Kidney (tissue), 13 donors: ENCODE measurements at regions not wholly inside any gene's neighbourhood (a gene's known extent, or its start where the extent isn't known, plus 50 kb on each side); places are given as distances from the start of the nearest gene placed in this dataset.

Experiments used
- DNase-seq, 5 donors: peaks; one replicate each; pipeline ENCODE4 v3.0.0-alpha.2; 2013 to 2020
- FAIRE-seq: peaks from 2 replicates; lab custom pipeline; 2012; peaks lifted over from hg19 to GRCh38; lab: Jason Lieb, UNC
- H3K27ac ChIP-seq, 2 donors: one replicate each; pipeline ENCODE4 v1.7.0; 2013; ENCODE audit warnings: low read depth in 2 of 2, low read length in 2 of 2, inconsistent platforms in 1 of 2
- H3K27me3 ChIP-seq: one replicate; pipeline ENCODE4 v1.7.1; 2013; ENCODE audit warnings: low read length, inconsistent platforms; ENCODE audit not compliant: control insufficient read depth, insufficient read depth
- H3K36me3 ChIP-seq, 3 donors: one replicate each; pipeline versions ENCODE4 v1.7.0 to v1.7.1; 2013; ENCODE audit warnings: low read length in 3 of 3, control low read depth in 1 of 3, inconsistent platforms in 1 of 3; ENCODE audit not compliant: insufficient read depth in 3 of 3, control insufficient read depth in 2 of 3
- H3K4me1 ChIP-seq, 3 donors: one replicate each; pipeline versions ENCODE4 v1.7.0 to v1.7.1; 2013; ENCODE audit warnings: low read length in 3 of 3, inconsistent platforms in 1 of 3, low read depth in 1 of 3; ENCODE audit not compliant: control insufficient read depth in 2 of 3, insufficient read depth in 2 of 3
- H3K4me3 ChIP-seq, 3 donors: one replicate each; pipeline versions ENCODE4 v1.7.0 to v1.8.1; 2013; ENCODE audit warnings: low read length in 3 of 3, control low read depth in 1 of 3, inconsistent platforms in 1 of 3
- H3K9ac ChIP-seq, 3 donors: one replicate each; pipeline versions ENCODE4 v1.7.0 to v1.7.1; 2013; ENCODE audit warnings: low read length in 3 of 3, control low read depth in 1 of 3, inconsistent platforms in 1 of 3
- H3K9me3 ChIP-seq, 3 donors: one replicate each; pipeline versions ENCODE4 v1.7.0 to v1.7.1; 2013; ENCODE audit warnings: low read length in 3 of 3, control low read depth in 1 of 3, inconsistent platforms in 1 of 3; ENCODE audit not compliant: control insufficient read depth in 2 of 3, insufficient read depth in 1 of 3
- intact Hi-C: fragments of 100-400 bp; cut with DNase I; formaldehyde crosslinking; loops from one replicate; pipeline ENCODE4 v1.11.1; 2022
- TF ChIP-seq, protein P1 (sequence below): IDR thresholded peaks from 3 replicates; pipeline ENCODE4 v1.5.1; 2012; ENCODE audit warnings: mild to moderate bottlenecking, moderate library complexity, borderline replicate concordance; ENCODE audit not compliant: insufficient read depth; ENCODE audit errors: extremely low read depth
- donor health status: control.
- donor health status: control.
- donor health status: control.
- donor health status: control.
- donor health status: control.
- donor health status: DM: yes; HTN: yes; CAD: no.
- donor health status: Normal renal cell carcinoma (clear cell type).

DNA sequence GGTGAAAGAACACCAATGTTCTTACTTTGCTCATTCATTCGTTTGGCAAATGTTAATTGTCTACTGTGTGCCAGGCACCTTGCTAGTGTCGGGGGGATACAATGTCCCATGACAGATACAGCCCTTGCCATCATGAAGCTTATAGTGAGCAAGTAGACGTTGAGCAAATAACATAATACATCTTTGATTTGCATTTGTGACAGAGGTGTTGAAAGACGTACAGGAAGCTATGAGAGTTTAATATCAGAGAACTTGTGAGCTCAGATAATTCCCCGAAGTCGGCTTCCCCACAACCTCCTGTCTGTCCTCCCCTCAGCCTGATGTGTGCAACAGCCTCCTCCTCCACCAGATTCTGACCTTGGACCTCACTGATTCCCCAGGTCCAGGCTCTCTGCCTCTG lies 138.0 kb upstream of the SDK2 start:
- intact Hi-C loops = no loop called here
- no peaks in the 10 kb centered on the region for H3K9me3 ChIP-seq
- H3K4me3 ChIP-seq = no peak overlapping the region
- H3K4me1 ChIP-seq = no peaks in the 10 kb centered on the region
- H3K36me3 ChIP-seq = no peaks in the 10 kb centered on the region
- TF ChIP-seq, protein P1, sequence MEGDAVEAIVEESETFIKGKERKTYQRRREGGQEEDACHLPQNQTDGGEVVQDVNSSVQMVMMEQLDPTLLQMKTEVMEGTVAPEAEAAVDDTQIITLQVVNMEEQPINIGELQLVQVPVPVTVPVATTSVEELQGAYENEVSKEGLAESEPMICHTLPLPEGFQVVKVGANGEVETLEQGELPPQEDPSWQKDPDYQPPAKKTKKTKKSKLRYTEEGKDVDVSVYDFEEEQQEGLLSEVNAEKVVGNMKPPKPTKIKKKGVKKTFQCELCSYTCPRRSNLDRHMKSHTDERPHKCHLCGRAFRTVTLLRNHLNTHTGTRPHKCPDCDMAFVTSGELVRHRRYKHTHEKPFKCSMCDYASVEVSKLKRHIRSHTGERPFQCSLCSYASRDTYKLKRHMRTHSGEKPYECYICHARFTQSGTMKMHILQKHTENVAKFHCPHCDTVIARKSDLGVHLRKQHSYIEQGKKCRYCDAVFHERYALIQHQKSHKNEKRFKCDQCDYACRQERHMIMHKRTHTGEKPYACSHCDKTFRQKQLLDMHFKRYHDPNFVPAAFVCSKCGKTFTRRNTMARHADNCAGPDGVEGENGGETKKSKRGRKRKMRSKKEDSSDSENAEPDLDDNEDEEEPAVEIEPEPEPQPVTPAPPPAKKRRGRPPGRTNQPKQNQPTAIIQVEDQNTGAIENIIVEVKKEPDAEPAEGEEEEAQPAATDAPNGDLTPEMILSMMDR = no peak
- FAIRE-seq (no peak), DNase-seq (no peak)
- H3K27me3 ChIP-seq = peaks cover 2% of the 10 kb centered on the region
- no peak overlapping the region for H3K9ac ChIP-seq
- H3K27ac ChIP-seq = no peak overlapping the region

DNA sequence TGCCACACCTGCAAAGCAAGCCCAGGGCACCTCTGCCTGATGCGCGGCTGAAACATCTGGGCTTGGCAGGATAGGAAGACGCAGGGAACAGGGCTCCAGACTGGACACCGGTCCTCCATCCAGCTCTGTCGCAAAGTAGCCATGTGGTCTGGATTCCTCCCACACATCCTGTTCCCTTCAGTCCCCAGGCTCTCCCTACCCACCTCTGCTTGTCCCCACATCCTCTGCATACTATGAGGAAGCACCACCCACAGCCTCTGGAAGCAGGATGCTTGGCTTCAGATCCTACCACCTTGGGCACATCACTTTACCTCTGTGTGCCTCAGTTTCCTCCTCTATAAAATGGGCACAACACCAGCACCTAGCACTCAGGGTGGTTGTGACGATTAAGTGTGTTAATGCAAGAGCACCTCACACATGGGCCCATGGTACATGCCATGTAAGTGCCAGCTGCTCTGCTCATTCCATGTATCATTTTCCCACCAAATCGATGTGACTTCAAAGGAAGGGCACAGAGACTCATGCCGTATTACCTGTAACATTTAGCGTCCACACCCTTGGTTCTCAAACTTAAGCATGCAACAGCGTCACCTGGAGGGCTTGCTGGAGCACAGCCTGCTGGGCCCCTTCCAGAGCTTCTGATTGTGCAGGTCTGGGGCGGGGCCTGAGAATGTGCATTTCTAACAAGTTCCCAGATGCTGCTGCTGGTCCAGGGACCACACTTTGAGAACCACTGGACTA lies 138.6 kb upstream of the SDK2 start:
- H3K27me3 ChIP-seq = peaks cover 2% of the 10 kb centered on the region
- no peak overlapping the region for H3K4me3 ChIP-seq
- H3K4me1 ChIP-seq = no peaks in the 10 kb centered on the region
- intact Hi-C loops = no loop called here
- no peaks in the 10 kb centered on the region for H3K36me3 ChIP-seq
- H3K9ac ChIP-seq = no peak overlapping the region
- DNase-seq (no peak), FAIRE-seq (no peak)
- no peaks in the 10 kb centered on the region for H3K9me3 ChIP-seq
- TF ChIP-seq, protein P1 = no peak
- no peak overlapping the region for H3K27ac ChIP-seq

DNA sequence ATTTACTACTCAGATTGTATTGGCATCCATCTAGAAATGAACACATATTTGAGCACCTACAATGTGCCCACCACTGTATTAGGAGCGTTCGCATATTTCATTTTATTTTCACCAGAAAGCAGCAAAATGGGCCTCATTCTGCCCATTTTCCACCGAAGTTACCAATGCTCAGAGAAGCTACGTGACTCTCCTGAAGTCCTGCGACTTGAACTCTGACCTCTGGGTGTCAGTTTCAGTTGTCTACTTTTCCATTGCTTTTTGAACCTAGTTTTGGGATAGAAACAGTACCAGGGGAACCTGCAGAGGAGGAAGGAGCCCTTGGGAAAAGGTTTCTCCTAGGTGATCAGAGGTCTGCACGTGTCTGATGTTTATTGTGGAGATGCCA lies 139.1 kb upstream of the SDK2 start:
- peaks cover 2% of the 10 kb centered on the region for H3K27me3 ChIP-seq
- TF ChIP-seq, protein P1 = no peak
- H3K9me3 ChIP-seq = no peaks in the 10 kb centered on the region
- DNase-seq (no peak), FAIRE-seq (no peak)
- no peaks in the 10 kb centered on the region for H3K4me1 ChIP-seq
- H3K9ac ChIP-seq = no peak overlapping the region
- intact Hi-C loops = no loop called here
- no peak overlapping the region for H3K4me3 ChIP-seq
- no peak overlapping the region for H3K27ac ChIP-seq
- no peaks in the 10 kb centered on the region for H3K36me3 ChIP-seq
